HepG2 (cell line): ENCODE measurements at regions not wholly inside any gene's neighbourhood (a gene's known extent, or its start where the extent isn't known, plus 50 kb on each side); places are given as distances from the start of the nearest gene placed in this dataset.

Source experiments
- ATAC-seq: fragments of 200-7000 bp; cut with Tn5 transposase; 3 replicates; pipeline ENCODE4 v1.9.1; 2020; ENCODE audit warnings: mild to moderate bottlenecking, moderate library complexity
- BruUV-seq: library from RNA; stranded (reverse); fragments of 400-500 nt; replicated peaks from 2 replicates; lab custom pipeline; 2021; lab: Mats Ljungman, UMichigan
- CTCF ChIA-PET: fragments of 300-600 bp; formaldehyde crosslinking; extraction: SDS; loops from one replicate; lab custom pipeline; 2021; ENCODE audit warnings: low total read pairs, inconsistent platforms, low intra/inter-chr PET ratio; lab: Yijun Ruan, JAX
- POLR2A ChIA-PET: fragments of 350-600 bp; sonication (Branson Sonifier 250); formaldehyde crosslinking; loops from one replicate; lab custom pipeline; 2020; ENCODE audit warnings: antibody characterized with exemption, inconsistent platforms; lab: Yijun Ruan, JAX
- DNase-seq: peaks from one replicate; pipeline ENCODE4 v3.0.0-alpha.2; 2015; ENCODE audit warnings: low spot score
- FAIRE-seq: peaks from 3 replicates; lab custom pipeline; 2011; peaks lifted over from hg19 to GRCh38; lab: Jason Lieb, UNC
- H2AFZ ChIP-seq: one replicate; pipeline ENCODE4 v1.6.1; 2011; ENCODE audit warnings: low read length, inconsistent platforms
- H3K27ac ChIP-seq: fragments of 300-600 bp; 3 replicates; pipeline ENCODE4 v1.8.0; 2011; ENCODE audit warnings: mixed run types, mild to moderate bottlenecking, mixed read lengths, low read length, inconsistent platforms; ENCODE audit not compliant: insufficient read depth; ENCODE audit errors: extremely low read length
- H3K27me3 ChIP-seq, 2 experiments: fragments of 200-600 bp in 1 of 2; 2 replicates in 1 of 2; 3 replicates in 1 of 2; pipeline versions ENCODE4 v1.6.0 to v1.8.0; 2011; ENCODE audit warnings: low read length in 2 of 2, mild to moderate bottlenecking in 2 of 2, moderate library complexity in 2 of 2, inconsistent platforms in 1 of 2; ENCODE audit not compliant: insufficient read depth in 2 of 2, control insufficient read depth in 1 of 2
- H3K36me3 ChIP-seq, 2 experiments: fragments of 200-600 bp in 1 of 2; replicated peaks in 1 of 2; 2 replicates in 1 of 2; 3 replicates in 1 of 2; pipeline versions ENCODE4 v1.5.1 to v1.8.0; 2011; ENCODE audit warnings: low read length in 2 of 2, inconsistent platforms in 1 of 2; ENCODE audit not compliant: insufficient read depth in 2 of 2, control insufficient read depth in 1 of 2
- H3K4me1 ChIP-seq: 2 replicates; pipeline ENCODE4 v1.5.1; 2012; ENCODE audit warnings: low read length, inconsistent platforms; ENCODE audit not compliant: insufficient read depth
- H3K4me2 ChIP-seq: 2 replicates; pipeline ENCODE4 v1.6.0; 2011; ENCODE audit warnings: low read depth, low read length, inconsistent platforms
- H3K4me3 ChIP-seq, 3 experiments: fragments of 200-600 bp in 1 of 3; sonication (generic), shearing (Covaris generic) in 1 of 3; replicated peaks in 1 of 3; 2 replicates each; pipeline ENCODE4 v1.5.1; 2011 to 2016; ENCODE audit warnings: low read length in 3 of 3, inconsistent platforms in 2 of 3, low read depth in 2 of 3, mild to moderate bottlenecking in 2 of 3, control low read depth in 1 of 3, mixed read lengths in 1 of 3; ENCODE audit not compliant: insufficient read depth in 1 of 3
- H3K79me2 ChIP-seq: one replicate; pipeline ENCODE4 v1.6.1; 2011; ENCODE audit warnings: low read length, inconsistent platforms; ENCODE audit not compliant: insufficient read depth
- H3K9ac ChIP-seq: 2 replicates; pipeline ENCODE4 v1.6.0; 2011; ENCODE audit warnings: mild to moderate bottlenecking, low read depth, low read length, inconsistent platforms; ENCODE audit not compliant: insufficient read depth
- H3K9me3 ChIP-seq: 2 replicates; pipeline ENCODE4 v1.5.1; 2012; ENCODE audit warnings: mild to moderate bottlenecking, low read length
- H4K20me1 ChIP-seq: 2 replicates; pipeline ENCODE4 v1.6.0; 2011; ENCODE audit warnings: inconsistent platforms, mild to moderate bottlenecking, low read length, moderate library complexity; ENCODE audit not compliant: insufficient read depth
- AHR ChIP-seq: IDR thresholded peaks from 2 replicates; pipeline ENCODE4 v1.6.1; 2018; ENCODE audit warnings: missing genetic modification reagents, missing compliant biosample characterization
- ATRX ChIP-seq: sonication (generic); formaldehyde crosslinking; IDR thresholded peaks from 2 replicates; pipeline ENCODE4 v1.4.0; 2020; ENCODE audit warnings: missing genetic modification reagents, borderline replicate concordance
- BORCS8-MEF2B ChIP-seq: sonication (generic); formaldehyde crosslinking; IDR thresholded peaks from 2 replicates; pipeline ENCODE4 v1.8.0; 2022; ENCODE audit warnings: mild to moderate bottlenecking, missing genetic modification reagents
- CREBL2 ChIP-seq: sonication (generic); formaldehyde crosslinking; IDR thresholded peaks from 2 replicates; pipeline ENCODE4 v1.8.1; 2023; ENCODE audit warnings: missing genetic modification reagents, mild to moderate bottlenecking, borderline replicate concordance
- ERF ChIP-seq: IDR thresholded peaks from 2 replicates; pipeline ENCODE4 v1.6.1; 2018; ENCODE audit warnings: missing biosample characterization, missing genetic modification reagents
- FOXK1 ChIP-seq: sonication (generic); formaldehyde crosslinking; IDR thresholded peaks from 2 replicates; pipeline ENCODE4 v1.4.0; 2020; ENCODE audit warnings: low read depth, missing genetic modification reagents, borderline replicate concordance
- FOXO1 ChIP-seq: sonication (generic); formaldehyde crosslinking; IDR thresholded peaks from 2 replicates; pipeline ENCODE4 v1.4.0; 2020; ENCODE audit warnings: missing genetic modification reagents
- HDAC2 ChIP-seq: sonication (generic); formaldehyde crosslinking; IDR thresholded peaks from 2 replicates; pipeline ENCODE4 v1.4.0; 2020; ENCODE audit warnings: missing genetic modification reagents
- HOXA3 ChIP-seq: sonication (generic); formaldehyde crosslinking; IDR thresholded peaks from 2 replicates; pipeline ENCODE4 v1.5.0; 2020; ENCODE audit warnings: missing genetic modification reagents
- MAFF ChIP-seq: IDR thresholded peaks from 2 replicates; pipeline ENCODE4 v1.6.1; 2011; ENCODE audit warnings: low read depth, low read length, improper control_type of control experiment
- MAFK ChIP-seq, 2 experiments: IDR thresholded peaks in 1 of 2; conservative IDR thresholded peaks in 1 of 2; 2 replicates each; pipeline ENCODE4 v1.6.1; 2011; ENCODE audit warnings: improper control_type of control experiment in 2 of 2, low read length in 2 of 2
- NFYB ChIP-seq: sonication (generic); formaldehyde crosslinking; IDR thresholded peaks from 2 replicates; pipeline ENCODE4 v1.4.0; 2020; ENCODE audit warnings: missing genetic modification reagents
- NKX3-1 ChIP-seq: sonication (generic); formaldehyde crosslinking; IDR thresholded peaks from 2 replicates; pipeline ENCODE4 v1.5.0; 2020; ENCODE audit warnings: missing genetic modification reagents
- ZNF354B ChIP-seq: sonication (generic); formaldehyde crosslinking; IDR thresholded peaks from 2 replicates; pipeline ENCODE4 v1.8.0; 2022; ENCODE audit warnings: mild to moderate bottlenecking, missing genetic modification reagents
- WGBS: methylation state at CpG from one replicate; pipeline ENCODE4 v1.1.6; 2017; ENCODE audit warnings: low lambda C conversion rate; 5-methylcytosine and 5-hydroxymethylcytosine counted together
- in situ Hi-C: cut with HindIII; loops from 2 replicates; pipeline ENCODE4 v1.10.0; 2017; ENCODE audit warnings: low pct_unique_long_range_greater_than_20kb; ENCODE audit not compliant: extremely low pct_ligation_motif_present
- intact Hi-C: fragments of 100-400 bp; cut with micrococcal nuclease; formaldehyde crosslinking; loops from one replicate; pipeline ENCODE4 v1.10.0; 2022; ENCODE audit not compliant: unreplicated experiment
- TF ChIP-seq, protein P1 (sequence below): sonication (generic); formaldehyde crosslinking; IDR thresholded peaks from 2 replicates; pipeline ENCODE4 v1.5.1; 2020; ENCODE audit warnings: mild to moderate bottlenecking, missing genetic modification reagents
- TF ChIP-seq, protein P2 (sequence below): sonication (generic); formaldehyde crosslinking; IDR thresholded peaks from 2 replicates; pipeline ENCODE4 v1.4.0; 2020; ENCODE audit warnings: missing genetic modification reagents

- TF ChIP-seq, protein P1, sequence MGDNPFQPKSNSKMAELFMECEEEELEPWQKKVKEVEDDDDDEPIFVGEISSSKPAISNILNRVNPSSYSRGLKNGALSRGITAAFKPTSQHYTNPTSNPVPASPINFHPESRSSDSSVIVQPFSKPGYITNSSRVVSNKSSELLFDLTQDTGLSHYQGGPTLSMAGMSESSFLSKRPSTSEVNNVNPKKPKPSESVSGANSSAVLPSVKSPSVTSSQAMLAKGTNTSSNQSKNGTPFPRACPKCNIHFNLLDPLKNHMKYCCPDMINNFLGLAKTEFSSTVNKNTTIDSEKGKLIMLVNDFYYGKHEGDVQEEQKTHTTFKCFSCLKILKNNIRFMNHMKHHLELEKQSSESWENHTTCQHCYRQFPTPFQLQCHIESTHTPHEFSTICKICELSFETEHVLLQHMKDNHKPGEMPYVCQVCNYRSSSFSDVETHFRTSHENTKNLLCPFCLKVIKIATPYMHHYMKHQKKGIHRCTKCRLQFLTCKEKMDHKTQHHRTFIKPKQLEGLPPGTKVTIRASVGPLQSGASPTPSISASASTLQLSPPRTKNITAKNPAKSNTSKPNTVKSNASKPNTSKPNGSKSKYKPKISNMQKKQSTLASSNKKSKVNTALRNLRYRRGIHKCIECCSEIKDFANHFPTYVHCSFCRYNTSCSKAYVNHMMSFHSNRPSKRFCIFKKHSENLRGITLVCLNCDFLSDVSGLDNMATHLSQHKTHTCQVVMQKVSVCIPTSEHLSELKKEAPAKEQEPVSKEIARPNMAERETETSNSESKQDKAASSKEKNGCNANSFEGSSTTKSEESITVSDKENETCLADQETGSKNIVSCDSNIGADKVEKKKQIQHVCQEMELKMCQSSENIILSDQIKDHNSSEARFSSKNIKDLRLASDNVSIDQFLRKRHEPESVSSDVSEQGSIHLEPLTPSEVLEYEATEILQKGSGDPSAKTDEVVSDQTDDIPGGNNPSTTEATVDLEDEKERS (CRISPR knock-in tag), result no peak
- TF ChIP-seq ATRX (CRISPR knock-in tag), result no peak
- no peak for TF ChIP-seq HDAC2
- TF ChIP-seq FOXK1 (CRISPR knock-in tag), result no peak
- TF ChIP-seq NFYB (CRISPR knock-in tag), result no peak
- TF ChIP-seq ZNF354B, result no peak
- TF ChIP-seq CREBL2 (CRISPR knock-in tag), result no peak
- no peak for TF ChIP-seq HOXA3
Observed at GRCh38 chr5:68134033-68134668, 81.4 kb upstream of the PIK3R1 start (continued).

DNA sequence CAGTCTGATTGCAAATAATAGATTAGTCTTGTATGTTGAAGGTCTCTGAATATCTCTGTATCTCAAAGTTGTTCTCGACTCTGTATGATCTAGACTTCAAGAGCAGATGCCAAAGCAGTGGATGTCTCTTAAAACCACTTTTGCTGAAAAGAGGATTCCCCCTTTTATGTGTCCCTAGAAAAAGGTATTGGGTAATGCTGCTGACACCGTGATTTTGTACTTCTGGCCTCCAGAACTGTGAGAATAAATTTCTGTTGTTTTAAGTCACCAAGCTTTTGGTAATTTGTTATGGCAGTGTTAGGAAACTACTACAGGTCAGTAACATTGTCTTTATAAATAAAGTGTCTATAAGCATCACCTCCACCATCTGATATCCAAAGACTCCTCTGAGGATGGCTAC, 85.3 kb upstream of the PIK3R1 start:
- no peaks in the 10 kb centered on the region for H4K20me1 ChIP-seq
- DNase-seq (no peak), ATAC-seq (no peak), FAIRE-seq (no peak)
- in situ Hi-C loops (no loop called here), intact Hi-C loops (no loop called here)
- no peaks in the 10 kb centered on the region for H3K36me3 ChIP-seq
- 0 out of 2 replicates have a peak, but pooled peaks have one; percentile 16 for TF ChIP-seq MAFF
- no peak for TF ChIP-seq ERF (CRISPR knock-in tag)
- no peak for TF ChIP-seq NKX3-1
- no peak for TF ChIP-seq FOXO1 (CRISPR knock-in tag)
- TF ChIP-seq AHR (CRISPR knock-in tag), result no peak
- no peak for TF ChIP-seq BORCS8-MEF2B (CRISPR knock-in tag)
- TF ChIP-seq, protein P2, sequence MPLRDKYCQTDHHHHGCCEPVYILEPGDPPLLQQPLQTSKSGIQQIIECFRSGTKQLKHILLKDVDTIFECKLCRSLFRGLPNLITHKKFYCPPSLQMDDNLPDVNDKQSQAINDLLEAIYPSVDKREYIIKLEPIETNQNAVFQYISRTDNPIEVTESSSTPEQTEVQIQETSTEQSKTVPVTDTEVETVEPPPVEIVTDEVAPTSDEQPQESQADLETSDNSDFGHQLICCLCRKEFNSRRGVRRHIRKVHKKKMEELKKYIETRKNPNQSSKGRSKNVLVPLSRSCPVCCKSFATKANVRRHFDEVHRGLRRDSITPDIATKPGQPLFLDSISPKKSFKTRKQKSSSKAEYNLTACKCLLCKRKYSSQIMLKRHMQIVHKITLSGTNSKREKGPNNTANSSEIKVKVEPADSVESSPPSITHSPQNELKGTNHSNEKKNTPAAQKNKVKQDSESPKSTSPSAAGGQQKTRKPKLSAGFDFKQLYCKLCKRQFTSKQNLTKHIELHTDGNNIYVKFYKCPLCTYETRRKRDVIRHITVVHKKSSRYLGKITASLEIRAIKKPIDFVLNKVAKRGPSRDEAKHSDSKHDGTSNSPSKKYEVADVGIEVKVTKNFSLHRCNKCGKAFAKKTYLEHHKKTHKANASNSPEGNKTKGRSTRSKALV (CRISPR knock-in tag), result no peak
- peak; percentile 36 to 44 for TF ChIP-seq MAFK (conservative IDR thresholded peaks at IDR 0.05 in 1 of 2, IDR thresholded peaks at IDR 0.05 in 1 of 2; ENCODE audit: low read length in 2 of 2)
- H3K4me3 ChIP-seq, result no peak overlapping the region
- no peak overlapping the region for H3K4me2 ChIP-seq
- POLR2A ChIA-PET, result no interaction called here
- CTCF ChIA-PET, result no interaction called here
- BruUV-seq, result no TSS peak
- H3K27me3 ChIP-seq, result 0 out of 5 replicates have a peak, but pooled peaks cover 0 to 2% of the 10 kb centered on the region in 2 experiments
- H2AFZ ChIP-seq, result no peak overlapping the region
- no peak overlapping the region for H3K27ac ChIP-seq
- H3K9me3 ChIP-seq, result no peaks in the 10 kb centered on the region
- no peaks in the 10 kb centered on the region for H3K79me2 ChIP-seq
- 0% methylated on average over 2 of the region's 2 CpGs for WGBS
- H3K9ac ChIP-seq, result no peak overlapping the region
- H3K4me1 ChIP-seq, result no peaks in the 10 kb centered on the region
